Stimulated activated CD8-positive, alpha-beta memory T cell treated with anti-CD3 and anti-CD28 coated beads, Interleukin-4, amount 100 ng/mL, for 48 hours (primary cell): ENCODE measurements at regions not wholly inside any gene's neighbourhood (a gene's known extent, or its start where the extent isn't known, plus 50 kb on each side); places are given as distances from the start of the nearest gene placed in this dataset.
"Not testable (repeated sequence)": the region's sequence is repeated elsewhere in the genome, so short reads cannot be mapped to it uniquely, and the experiment has no call there.

ENCODE experiments used
- DNase-seq: peaks from one replicate; pipeline ENCODE4 v3.0.0-alpha.2; 2020

GRCh38 chr1:81738875-81739274, 61.9 kb upstream of the ADGRL2 start:
- DNase-seq: no peak

- DNase-seq: no peak
Observed at GRCh38 chr1:81733480-81733879, 67.3 kb upstream of the ADGRL2 start.

DNA sequence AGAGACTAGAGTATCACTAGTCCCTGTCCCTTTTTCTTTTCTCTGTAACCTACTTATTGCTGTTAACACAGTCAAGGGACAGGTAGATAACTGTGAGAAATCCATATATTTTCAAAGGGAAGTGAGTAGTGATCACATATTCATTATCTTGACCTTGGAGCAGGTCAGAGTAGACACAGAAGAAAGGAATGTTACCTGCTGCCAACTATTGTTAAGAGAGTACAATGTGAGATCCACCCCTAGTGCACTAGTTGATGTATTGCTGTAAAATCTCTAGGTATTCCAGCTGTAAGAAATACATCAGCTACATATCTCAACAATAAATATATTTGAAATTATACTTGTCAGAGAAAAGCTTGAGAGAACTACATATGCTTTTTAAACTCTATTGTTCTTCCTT, 68.7 kb upstream of the ADGRL2 start:
- DNase-seq: no peak

- no peak for DNase-seq
Observed at GRCh38 chr1:81730881-81731280, 69.9 kb upstream of the ADGRL2 start.

- not testable (repeated sequence) for DNase-seq
Observed at GRCh38 chr1:81730299-81730698, 70.4 kb upstream of the ADGRL2 start.

DNA sequence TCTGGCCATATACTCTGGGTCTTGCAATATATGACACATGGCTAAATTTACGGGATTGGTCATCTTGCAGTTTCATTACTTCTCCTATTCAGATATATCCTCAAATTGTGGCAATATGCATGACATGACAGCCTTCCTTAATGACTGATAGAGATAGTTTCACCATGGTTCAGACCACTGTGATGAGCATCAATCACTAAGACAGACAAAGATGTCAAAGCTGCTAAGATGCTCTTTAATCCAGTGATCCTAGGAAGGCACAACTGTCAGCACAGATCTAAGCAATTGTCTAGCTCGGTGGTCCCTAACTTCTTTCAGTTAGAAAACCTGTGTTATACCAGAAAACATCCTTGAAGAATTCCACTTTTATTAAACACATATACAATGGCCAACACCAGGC, 70.9 kb upstream of the ADGRL2 start:
- no peak for DNase-seq

DNA sequence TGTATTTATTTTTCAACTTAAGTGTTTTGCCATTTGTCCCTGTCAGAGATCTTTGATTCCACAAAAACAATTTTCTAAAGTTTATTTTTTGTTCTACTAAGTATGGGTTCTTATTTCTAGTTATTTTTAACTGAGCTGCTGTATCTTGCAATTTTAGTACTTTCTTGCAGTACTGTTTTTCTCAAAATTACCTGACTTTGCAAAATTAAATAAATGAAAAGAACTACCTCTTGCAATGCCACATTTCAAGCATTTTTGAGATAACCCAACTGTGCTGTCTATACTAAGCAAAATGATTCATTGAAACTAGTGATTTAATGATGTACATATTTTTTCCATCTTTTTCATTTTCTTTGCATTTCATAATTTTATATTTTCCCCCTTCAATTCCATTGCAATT, 71.5 kb upstream of the ADGRL2 start:
- DNase-seq: no peak

- DNase-seq: no peak
Observed at GRCh38 chr1:81725823-81726222, 74.9 kb upstream of the ADGRL2 start.

GRCh38 chr1:81722631-81723328, 78.0 kb upstream of the ADGRL2 start:
- DNase-seq: not testable (repeated sequence)

GRCh38 chr1:81720256-81720655, 80.5 kb upstream of the ADGRL2 start:
- not testable (repeated sequence) for DNase-seq

- DNase-seq: no peak
Observed at GRCh38 chr1:81717230-81717629, 83.5 kb upstream of the ADGRL2 start.

GRCh38 chr1:81715391-81715790, 85.3 kb upstream of the ADGRL2 start:
- DNase-seq: no peak

DNA sequence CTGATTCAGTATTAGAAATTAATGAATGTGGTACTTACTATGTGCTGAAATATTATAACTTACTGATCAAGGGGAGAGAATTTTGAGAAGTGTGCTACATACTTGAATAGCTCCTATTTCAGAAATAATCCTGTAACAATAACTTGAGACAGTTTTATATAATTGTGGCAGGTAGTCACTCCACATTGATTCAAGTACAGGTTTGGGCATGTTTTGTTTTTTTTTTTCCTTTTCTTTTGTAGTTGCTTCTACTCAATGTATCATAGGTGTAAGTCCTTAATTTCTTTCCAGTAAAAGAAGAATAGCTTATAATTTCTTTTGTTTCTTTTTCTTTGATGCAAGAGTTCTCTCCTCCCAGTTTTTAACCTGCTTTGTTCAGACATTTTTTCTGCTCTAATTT, 86.1 kb upstream of the ADGRL2 start:
- no peak for DNase-seq

DNA sequence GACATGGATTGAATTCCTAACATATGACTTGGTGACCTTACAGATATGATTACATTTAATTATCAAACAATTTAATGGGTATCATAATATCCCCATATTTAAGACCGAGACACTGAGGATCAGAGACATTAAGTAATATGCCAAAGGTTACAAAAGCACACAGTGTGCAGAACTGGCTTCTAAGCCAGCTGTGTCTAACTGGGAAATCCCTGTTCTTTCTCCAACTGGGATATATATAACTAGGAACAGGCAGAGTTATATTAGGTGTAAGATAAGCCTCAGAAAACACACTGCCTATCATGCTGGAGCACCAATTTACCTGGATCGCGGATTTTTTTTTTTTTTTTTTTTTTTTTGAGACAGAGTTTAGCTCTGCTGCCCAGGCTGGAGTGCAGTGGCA, 88.3 kb upstream of the ADGRL2 start:
- DNase-seq: no peak

DNA sequence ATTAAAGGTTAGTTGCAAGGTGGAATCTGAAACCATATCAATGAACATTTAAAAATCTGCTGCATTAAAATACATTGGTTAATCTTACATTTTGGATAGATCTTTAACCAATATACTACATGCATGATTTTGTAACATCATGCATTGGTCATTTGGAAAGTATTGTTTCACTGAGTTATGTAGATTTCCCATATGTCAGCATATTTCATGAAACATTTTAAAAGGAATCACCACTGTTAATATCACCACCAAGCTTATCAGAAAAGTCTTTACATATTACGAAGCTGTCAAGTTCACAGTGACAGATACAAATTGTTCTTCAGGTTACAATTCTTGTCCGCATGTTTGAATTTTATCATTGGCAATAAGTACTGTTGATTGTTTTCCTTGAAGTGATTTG, 89.9 kb upstream of the ADGRL2 start:
- no peak for DNase-seq

DNA sequence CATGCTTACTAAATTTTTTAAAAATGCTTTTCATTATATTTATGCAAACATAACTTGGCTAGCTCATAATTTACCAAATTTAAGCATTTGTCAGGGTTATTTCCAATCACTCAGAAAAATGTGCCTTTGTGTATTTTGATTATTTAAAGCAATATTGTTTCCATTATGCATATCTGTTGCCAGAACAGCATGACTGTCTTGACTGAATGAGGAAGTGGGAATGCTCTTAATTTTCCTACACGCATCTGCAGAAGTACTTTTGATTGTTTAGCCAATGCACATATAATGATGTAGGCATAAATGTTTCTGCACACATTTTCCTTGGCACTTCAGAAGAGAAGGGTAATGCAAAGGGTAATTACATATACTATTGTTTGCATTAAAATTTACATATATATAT, 92.5 kb upstream of the ADGRL2 start:
- no peak for DNase-seq

DNA sequence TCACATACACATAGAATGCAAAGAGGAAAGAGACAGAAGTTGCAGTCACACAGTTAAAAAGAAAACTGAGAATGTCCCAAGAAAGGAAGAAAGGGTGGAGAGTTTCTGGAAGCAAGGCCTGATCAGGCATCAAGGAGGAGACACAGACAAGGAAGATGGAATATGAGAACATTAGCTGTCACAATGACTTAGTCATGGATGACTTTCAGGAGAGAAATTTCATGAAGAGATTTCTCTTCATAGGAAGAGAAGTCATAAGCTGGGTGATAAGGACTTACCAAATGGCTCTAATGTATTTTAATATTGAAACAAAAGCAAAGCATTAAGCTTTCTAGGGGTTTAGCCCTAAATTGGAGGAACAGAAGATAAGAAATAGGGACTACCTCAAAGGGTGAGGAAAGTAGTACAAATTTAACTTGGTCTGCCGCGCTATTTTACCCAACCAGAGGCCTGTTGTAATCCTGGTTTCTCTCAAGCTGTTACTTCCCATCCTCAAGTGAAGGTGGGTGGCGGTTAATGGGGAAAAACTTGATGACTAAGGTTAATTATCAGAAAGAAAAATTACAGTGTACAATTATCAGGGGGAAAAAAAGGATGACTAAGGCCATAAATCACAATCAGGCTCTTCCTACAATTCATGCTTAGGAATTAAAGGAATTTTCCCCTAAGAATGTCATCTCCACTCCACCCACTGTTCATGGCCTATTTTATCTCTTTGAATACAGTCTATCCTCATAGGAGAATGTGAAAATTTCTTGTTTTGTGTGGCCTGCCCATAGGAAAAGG, 93.9 kb upstream of the ADGRL2 start:
- no peak for DNase-seq

DNA sequence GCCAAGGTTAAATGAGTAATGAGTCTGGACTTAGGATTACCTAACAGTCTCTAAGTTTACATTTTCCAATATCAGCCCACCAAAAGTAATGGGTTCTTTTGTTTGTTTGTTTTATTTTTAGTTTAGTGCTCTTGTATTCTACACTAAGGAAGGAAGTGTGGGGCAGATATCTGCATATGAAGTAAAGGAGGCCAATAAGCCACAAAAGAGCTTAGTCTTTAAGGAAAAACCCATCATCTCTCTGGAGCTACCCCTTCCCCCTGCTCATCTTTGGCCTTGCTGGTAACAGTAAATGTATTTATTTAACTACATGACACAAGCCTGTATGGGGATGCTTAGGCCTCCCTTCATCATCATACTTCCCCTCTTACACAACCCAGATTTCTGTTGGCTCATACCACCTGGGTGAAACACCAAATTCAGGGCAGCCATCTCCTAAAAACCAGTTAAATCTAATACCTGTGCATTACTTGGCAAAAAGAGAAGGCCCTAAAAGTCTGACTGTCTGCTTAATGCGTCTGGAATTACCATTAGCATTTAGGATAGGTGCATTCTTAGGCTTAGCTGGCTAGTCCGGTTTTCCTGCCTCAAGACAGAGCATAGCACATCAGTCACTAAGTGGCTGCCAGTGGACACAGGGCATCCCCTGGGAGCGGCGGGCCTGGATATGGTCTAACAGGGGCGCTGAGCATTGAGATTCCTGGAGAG, 96.8 kb upstream of the ADGRL2 start:
- no peak for DNase-seq

DNA sequence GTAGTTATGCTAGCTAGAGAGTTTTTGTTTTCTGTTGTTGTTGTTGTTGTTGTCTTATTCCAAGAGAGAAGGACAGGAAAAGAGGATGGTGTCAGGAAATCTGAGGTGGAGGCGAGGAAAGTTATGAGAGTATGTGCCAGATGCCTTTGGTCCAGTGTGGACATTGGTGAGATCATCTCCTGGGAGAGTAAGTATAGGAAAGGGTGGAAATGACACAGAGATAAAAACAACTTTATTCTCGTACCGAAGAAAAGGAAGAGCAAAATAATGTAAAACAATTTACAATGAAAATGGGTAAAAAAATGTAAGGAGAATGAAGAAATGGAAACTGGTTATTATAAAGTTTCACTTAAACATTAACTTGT, 97.4 kb upstream of the ADGRL2 start:
- DNase-seq: no peak

- DNase-seq: no peak
Observed at GRCh38 chr1:81702903-81703302, 97.8 kb upstream of the ADGRL2 start.

- DNase-seq: no peak
Observed at GRCh38 chr1:81702079-81702715, 98.5 kb upstream of the ADGRL2 start.

- no peak for DNase-seq
Observed at GRCh38 chr1:81700728-81701470, 99.8 kb upstream of the ADGRL2 start.

- DNase-seq: no peak
Observed at GRCh38 chr1:81699234-81699633, 101.5 kb upstream of the ADGRL2 start.
